Activated naive CD4-positive, alpha-beta T cell treated with anti-CD3 and anti-CD28 coated beads, Interleukin-2, amount 50 U/mL, for 72 hours (primary cell): ENCODE measurements at regions not wholly inside any gene's neighbourhood (a gene's known extent, or its start where the extent isn't known, plus 50 kb on each side); places are given as distances from the start of the nearest gene placed in this dataset.
A peak's percentile ranks its signal among the peaks of the same experiment; 100 is the strongest.
"Not testable (repeated sequence)": the region's sequence is repeated elsewhere in the genome, so short reads cannot be mapped to it uniquely, and the experiment has no call there.

Experiments
- ATAC-seq, 2 donors: fragments of 150-1000 bp; cut with Tn5 transposase; 2 replicates each; pipeline ENCODE4 v1.10.0; 2021; ENCODE audit warnings: mild to moderate bottlenecking in 2 of 2, moderate library complexity in 2 of 2
- DNase-seq, 2 donors: peaks; one replicate each; pipeline ENCODE4 v3.0.0; 2021 to 2022; ENCODE audit warnings: low spot score in 2 of 2
- H3K27ac Mint-ChIP-seq, 2 donors: one replicate each; pipeline ENCODE4 v1.8.0; 2022; ENCODE audit warnings: mild to moderate bottlenecking in 2 of 2, mixed read lengths in 2 of 2
- H3K36me3 Mint-ChIP-seq, 2 donors: one replicate each; pipeline ENCODE4 v1.8.0; 2022; ENCODE audit warnings: mixed read lengths in 2 of 2
- H3K9me3 Mint-ChIP-seq, 2 donors: one replicate each; pipeline ENCODE4 v1.8.0; 2022; ENCODE audit warnings: mixed read lengths in 2 of 2

DNA sequence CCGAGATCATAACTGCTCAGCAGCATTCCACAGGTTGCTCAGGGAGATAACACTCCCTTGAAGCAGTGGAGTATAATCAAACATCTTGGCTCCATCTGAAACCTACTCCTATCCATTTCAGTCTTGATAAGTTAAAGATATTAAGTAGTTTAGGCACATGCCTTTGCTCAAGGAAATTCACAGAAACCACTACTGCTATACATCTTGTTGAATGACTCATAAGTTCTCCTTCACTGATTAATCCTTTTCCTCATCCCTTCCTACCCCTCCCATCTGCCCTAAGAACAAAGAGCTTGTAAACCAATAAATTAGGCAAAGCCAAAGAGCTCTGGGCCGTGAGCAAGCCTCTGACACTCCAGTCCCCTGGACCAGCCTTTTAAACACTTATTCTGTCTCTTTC is 196.5 kb upstream of the SSTR1 start:
- not testable (repeated sequence) for DNase-seq, H3K27ac Mint-ChIP-seq, ATAC-seq
- Mint-ChIP-seq H3K36me3 (peaks cover 21 to 29% of the 10 kb centered on the region in 2 donors), H3K9me3 (peaks cover 27 to 29% of the 10 kb centered on the region in 2 donors)

DNA sequence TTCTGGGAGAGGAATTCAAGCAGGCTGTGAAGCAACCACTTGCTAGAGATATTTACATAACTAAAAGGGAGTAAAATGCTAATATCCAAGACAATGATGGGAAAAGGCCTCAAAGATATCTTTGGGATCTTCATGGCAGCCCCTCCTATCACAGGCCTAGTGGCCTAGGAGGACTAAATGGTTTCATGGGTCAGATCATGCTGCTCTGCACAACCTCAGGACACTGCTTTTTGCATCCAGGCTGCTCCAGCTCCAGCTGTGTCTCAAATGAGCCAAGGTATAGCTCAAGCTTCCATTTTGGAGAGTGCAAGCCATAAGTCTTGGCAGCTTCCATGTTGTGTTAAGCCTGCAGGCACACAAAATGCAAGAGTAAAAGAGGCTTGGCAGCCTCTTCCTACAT is 195.6 kb upstream of the SSTR1 start:
- Mint-ChIP-seq H3K9me3 (peaks cover 27 to 29% of the 10 kb centered on the region in 2 donors), H3K36me3 (peaks cover 21 to 34% of the 10 kb centered on the region in 2 donors), H3K27ac (no peak overlapping the region)
- ATAC-seq (no peak), DNase-seq (no peak)

DNA sequence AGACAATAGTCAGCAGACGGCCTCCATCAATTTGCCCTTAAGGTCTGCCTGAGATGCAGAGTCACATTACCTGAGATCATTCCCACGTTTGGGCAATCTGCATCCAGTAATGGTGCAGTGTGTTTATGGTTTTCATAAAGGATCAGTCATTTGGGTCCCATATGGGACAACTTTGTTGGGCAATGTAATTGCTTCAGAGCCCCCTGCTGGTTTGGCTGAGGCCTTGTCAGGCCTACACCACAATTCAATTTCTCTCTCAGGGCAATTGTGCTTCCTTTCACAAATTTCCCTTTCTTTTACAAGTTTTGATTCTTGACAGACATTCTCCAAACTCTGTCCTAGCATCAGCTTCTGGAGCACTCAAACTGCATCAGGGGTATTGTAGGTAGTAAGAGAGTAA is 191.2 kb upstream of the SSTR1 start:
- H3K9me3 Mint-ChIP-seq = peaks cover 18 to 20% of the 10 kb centered on the region in 2 donors
- H3K36me3 Mint-ChIP-seq = peaks cover 13 to 24% of the 10 kb centered on the region in 2 donors
- no peak overlapping the region for H3K27ac Mint-ChIP-seq
- no peak for DNase-seq
- no peak for ATAC-seq

DNA sequence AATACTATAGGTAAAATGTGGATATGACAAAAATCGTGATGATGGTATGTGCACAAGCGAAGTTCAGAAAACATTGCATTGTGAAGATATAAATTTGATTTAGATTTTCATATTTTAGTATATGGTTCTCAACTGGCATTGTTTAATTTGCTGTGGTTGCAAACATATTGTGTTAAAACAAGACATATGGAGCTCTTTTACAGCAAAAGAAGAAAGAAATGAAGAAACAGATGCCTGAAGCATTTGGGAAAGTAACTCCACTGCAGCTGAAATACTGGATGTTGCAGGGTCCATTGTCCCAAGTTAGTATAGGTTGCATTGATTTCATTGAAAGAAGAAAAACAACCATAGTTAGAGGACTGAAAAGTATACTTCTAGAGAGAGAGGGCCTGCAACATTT is 185.8 kb upstream of the SSTR1 start:
- Mint-ChIP-seq H3K36me3 (peaks cover 18 to 25% of the 10 kb centered on the region in 2 donors), H3K9me3 (peaks cover 26 to 27% of the 10 kb centered on the region in 2 donors)

DNA sequence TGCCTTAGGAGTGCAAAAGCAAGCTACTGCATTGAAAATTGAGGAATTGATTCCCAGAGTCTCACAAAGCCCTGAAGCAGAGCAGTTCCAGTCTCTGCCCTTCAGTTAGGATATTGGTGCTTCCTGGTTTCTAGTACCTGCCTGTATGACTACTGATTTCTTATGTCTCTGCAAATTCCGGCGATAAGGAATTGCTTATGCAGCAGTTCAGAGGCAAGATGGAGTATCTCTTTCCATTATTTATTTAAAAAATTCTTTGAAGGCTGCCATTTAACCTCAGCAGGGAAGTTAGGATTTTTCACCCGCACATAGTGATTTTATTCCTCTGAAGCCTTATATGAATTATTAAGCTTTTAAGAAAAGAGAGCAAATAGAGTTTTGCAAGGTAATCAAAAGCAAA is 184.9 kb upstream of the SSTR1 start:
- peaks cover 31 to 33% of the 10 kb centered on the region in 2 donors for H3K9me3 Mint-ChIP-seq
- DNase-seq = no peak
- no peak overlapping the region for H3K27ac Mint-ChIP-seq
- ATAC-seq = no peak
- H3K36me3 Mint-ChIP-seq = peaks cover 18 to 31% of the 10 kb centered on the region in 2 donors

More for the DNA sequence above, 185.8 kb upstream of the SSTR1 start:
- DNase-seq (no peak), ATAC-seq (no peak)
- no peak overlapping the region for H3K27ac Mint-ChIP-seq

DNA sequence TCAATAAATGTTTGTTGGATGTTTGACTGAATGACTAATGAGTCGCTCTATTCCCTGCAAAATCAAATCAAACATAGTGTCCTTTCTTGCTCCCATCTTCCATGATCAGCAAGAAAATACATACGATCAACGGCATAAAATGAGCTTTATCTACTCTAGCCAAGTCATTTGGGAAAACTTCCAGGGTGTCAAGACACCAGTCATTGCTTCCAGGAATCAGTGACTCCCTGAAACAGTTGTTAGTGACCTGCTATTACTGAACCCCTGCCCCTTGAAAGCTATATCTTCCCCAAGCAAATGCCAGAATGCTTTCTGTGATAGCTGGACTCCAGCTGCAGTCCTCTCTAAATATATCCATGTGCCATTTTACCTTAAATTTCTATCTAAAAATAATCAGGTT is 169.5 kb upstream of the SSTR1 start:
- ATAC-seq (no peak), DNase-seq (no peak)
- Mint-ChIP-seq H3K9me3 (peaks cover 5 to 17% of the 10 kb centered on the region in 2 donors), H3K27ac (no peak overlapping the region), H3K36me3 (no peaks in the 10 kb centered on the region)

DNA sequence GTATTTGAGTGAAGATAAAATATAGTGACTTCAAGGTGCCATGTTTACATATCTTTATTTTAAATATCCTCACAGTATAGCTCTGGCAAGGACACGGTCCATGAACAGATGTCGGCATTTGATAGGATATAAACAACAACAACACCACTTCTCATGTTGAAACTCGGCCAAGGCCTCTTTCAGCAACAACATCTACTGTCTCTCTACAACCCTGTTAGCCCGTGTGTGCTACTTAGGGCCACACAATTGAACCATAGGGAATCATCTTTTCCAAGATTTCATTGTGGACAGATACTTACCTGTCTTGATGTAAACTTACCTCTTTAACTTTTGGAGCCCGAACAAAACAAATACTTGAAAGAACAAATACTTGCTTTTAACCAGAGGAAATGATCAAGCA is 168.7 kb upstream of the SSTR1 start:
- H3K9me3 Mint-ChIP-seq = peaks cover 4 to 15% of the 10 kb centered on the region in 2 donors

DNA sequence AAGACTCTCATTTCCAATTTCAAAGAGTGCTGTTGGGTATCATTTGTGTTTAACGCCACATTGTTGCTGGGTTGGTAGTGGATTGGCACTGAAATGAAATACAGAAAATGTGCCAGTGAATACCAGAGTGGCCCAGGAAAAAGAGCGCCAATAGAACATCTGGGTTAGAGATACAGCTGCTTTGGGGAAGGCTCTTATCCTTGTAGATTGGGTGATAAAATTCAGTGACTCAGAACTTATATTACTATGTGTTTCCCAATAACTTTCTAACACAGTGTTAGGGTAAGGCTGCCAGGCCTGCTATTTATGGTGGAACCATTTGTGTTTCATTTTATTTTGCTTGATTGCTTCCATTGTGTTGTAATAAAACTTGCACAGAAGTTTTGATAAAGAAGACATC is 168.2 kb upstream of the SSTR1 start:
- DNase-seq (no peak), ATAC-seq (no peak)
- peaks cover 0 to 10% of the 10 kb centered on the region in 2 donors for H3K9me3 Mint-ChIP-seq
- H3K27ac Mint-ChIP-seq = no peak overlapping the region
- H3K36me3 Mint-ChIP-seq = no peaks in the 10 kb centered on the region

More for the DNA sequence above, 168.7 kb upstream of the SSTR1 start:
- no peaks in the 10 kb centered on the region for H3K36me3 Mint-ChIP-seq
- H3K27ac Mint-ChIP-seq = no peak overlapping the region
- no peak for ATAC-seq
- DNase-seq = no peak

DNA sequence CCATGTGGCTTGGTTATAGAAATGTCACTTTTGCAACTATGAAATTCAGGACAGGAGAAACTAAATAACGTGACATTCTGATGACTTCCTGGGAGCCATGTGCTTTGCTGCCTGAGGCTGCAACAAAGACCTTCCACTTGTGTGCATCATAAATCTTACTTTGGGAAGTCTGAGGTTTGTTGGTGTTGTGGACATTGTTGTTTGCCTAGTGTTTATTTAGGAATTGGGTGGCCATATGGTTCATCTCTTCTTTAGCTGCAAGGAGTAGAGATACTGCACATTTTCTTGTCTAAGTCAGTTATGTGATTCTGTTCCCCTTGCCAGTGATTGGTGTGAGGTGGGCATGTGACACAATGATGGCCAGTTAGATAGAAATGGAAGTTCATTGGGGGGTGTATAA is 167.3 kb upstream of the SSTR1 start:
- Mint-ChIP-seq H3K9me3 (peaks cover 0 to 5% of the 10 kb centered on the region in 2 donors), H3K27ac (no peak overlapping the region), H3K36me3 (no peaks in the 10 kb centered on the region)
- DNase-seq = no peak
- ATAC-seq = no peak

DNA sequence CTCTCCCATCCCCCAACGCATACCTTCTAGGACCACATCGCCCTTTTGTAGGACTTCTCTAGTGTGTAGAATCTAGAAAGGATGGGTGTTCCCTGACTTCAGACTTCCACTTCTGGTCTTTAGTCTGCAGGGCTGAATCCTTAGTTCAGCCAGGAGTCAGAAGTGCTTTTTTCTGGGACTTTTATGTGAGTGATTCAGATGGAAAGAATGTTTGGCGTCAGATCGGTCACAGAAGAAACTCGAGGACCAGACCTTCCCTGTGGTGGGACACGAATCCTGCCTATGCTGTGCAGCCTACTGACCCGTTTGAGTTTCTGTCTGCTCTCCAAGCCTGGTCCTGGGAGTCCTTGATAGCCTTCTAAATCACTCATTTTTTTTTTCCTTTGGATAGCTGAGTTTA is 165.4 kb upstream of the SSTR1 start:
- Mint-ChIP-seq H3K27ac (no peak overlapping the region), H3K36me3 (peaks cover 0 to 2% of the 10 kb centered on the region in 2 donors), H3K9me3 (peaks cover 0 to under 1% of the 10 kb centered on the region in 2 donors)
- DNase-seq = no peak
- no peak for ATAC-seq

DNA sequence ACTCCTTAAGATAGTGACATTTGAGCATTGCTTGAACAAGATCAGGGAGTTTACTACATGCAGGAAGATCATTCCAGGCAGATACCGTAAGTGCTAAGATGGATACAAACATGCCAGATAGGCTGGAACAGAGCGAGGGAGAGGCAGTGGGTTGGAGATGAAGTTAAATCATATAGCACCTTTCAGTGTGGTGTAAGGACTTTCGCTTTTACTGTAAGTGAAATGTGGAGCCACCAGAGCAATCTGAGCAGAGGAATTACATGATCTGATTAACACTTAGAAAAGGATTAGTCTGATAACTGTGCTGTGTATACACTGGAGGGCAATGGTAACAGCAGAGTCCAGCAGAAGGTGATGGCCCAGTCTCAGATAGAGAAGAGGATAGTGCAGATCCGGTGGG is 163.0 kb upstream of the SSTR1 start:
- H3K9me3 Mint-ChIP-seq = peaks cover 12 to 15% of the 10 kb centered on the region in 2 donors
- ATAC-seq = peak; percentile 59 to 95
- DNase-seq = no peak
- no peak overlapping the region for H3K27ac Mint-ChIP-seq
- peaks cover 0 to 21% of the 10 kb centered on the region in 2 donors for H3K36me3 Mint-ChIP-seq

DNA sequence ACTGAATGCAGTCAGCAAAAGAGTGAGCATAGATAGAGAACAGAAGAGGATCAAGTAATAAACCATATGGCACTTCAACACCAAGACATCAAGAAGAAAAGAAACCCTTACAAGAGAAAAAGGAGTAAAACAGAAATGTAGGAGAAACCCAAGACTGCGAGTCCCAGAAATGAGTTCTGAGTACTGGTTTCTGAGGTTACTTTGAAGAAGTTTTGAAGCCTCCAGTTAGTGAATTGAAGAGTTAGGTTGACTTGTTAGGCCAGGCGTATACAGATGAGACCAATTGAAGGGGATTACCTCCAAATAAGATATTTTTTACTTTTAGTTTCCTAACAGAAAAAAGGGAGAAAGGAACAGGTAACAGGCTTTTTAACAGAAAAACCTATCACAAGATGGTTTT is 162.2 kb upstream of the SSTR1 start:
- H3K9me3 Mint-ChIP-seq = peaks cover 12 to 15% of the 10 kb centered on the region in 2 donors
- DNase-seq = no peak
- peaks cover 0 to 21% of the 10 kb centered on the region in 2 donors for H3K36me3 Mint-ChIP-seq
- peak; percentile 34 to 69 for ATAC-seq
- H3K27ac Mint-ChIP-seq = no peak overlapping the region

DNA sequence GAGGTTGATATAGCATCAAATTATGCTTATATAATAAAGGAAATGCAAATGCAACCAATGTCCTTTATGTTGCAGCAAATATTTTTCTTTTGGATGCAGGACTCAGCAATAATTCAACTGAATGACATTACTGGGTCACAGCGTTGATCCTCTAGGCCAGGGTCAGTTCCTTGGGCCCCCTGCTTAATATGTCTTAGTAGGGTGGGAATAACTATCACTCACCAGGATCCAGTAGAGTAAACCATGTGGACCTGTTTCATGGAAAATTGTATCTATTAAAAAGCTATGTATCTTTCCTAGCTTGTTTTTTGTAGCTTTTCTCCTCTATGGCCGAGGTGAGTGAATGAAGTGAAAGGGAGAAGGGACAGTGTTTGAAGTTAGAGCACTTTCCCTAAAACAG is 161.5 kb upstream of the SSTR1 start:
- ATAC-seq = no peak
- DNase-seq = no peak
- peaks cover 0 to 21% of the 10 kb centered on the region in 2 donors for H3K36me3 Mint-ChIP-seq
- peaks cover 13 to 16% of the 10 kb centered on the region in 2 donors for H3K9me3 Mint-ChIP-seq
- H3K27ac Mint-ChIP-seq = no peak overlapping the region

DNA sequence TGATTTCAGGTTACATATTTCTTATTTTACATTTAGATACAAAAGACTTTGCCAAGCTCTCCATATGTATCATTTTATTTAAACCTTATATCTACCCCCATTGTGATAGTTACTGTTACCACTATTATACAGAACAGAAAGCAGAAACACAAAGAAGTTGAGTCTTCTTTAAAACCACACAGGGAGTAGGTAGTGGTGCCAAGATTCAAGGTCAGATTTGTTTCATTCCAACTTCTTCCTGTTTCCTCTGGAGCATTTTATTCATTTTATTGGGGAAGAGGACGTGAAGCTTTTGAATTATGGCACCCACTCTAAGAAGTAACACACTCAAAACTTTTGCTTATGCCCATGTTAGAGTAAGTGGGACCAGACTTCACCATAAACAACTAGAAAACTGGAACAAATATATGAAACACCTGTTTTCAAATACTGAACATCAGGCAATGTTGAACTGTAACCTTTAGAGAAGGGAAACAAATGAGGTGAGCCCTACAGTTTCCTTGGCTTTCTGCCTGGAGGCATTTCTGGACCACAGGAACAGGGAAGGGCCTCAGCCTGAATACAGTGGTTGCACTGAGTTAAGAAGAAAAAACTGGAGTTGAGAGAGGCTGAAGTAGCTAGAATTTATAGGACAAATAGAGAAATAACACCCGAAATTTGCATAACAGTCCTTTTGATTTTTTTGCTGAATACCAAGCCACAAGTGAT is 160.4 kb upstream of the SSTR1 start:
- Mint-ChIP-seq H3K27ac (no peak overlapping the region), H3K9me3 (peaks cover 17 to 18% of the 10 kb centered on the region in 2 donors), H3K36me3 (peaks cover 0 to 21% of the 10 kb centered on the region in 2 donors)
- DNase-seq (no peak), ATAC-seq (no peak)

DNA sequence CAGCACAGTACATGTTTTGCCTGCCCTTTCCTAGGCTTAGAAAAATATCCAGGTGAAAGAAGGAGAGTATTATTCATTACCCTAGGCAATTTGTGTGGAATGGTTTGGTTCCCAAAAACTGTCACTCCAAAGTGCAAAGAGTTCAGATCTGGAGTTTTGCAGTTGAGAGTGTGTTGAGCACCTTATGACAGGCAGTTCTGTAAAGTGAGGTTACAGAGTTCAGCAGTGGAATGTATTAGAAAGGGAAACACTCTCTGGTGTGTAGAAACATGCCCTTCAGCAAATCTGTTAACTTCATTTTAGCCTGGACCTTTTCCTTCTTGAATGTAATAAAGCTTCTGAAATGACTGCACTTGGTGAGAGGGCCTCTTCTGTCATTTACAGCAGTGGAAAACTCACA is 154.0 kb upstream of the SSTR1 start:
- Mint-ChIP-seq H3K27ac (no peak overlapping the region), H3K9me3 (peaks cover 10 to 12% of the 10 kb centered on the region in 2 donors), H3K36me3 (peaks cover 0 to 6% of the 10 kb centered on the region in 2 donors)
- DNase-seq (no peak), ATAC-seq (no peak)

DNA sequence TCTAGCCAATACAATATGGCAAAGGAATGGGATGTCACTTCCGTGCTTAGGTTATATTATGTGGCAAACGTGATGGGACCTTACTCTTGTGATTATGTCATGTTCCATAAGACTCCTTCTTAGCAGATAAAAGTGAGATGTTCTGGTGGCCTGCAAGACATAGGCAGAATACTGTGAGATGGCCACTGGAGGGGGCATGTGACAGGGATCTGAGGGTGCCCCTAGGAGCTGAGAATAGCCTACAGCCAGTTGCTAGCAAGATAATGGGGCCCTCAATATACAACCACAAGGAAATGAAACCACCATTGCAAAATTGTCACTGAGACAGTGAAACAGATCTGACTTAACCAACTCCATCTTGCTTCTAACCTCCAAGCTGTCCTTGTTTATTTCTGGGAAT is 151.4 kb upstream of the SSTR1 start:
- no peak for DNase-seq
- no peak for ATAC-seq
- Mint-ChIP-seq H3K27ac (no peak overlapping the region), H3K36me3 (peaks cover 0 to 1% of the 10 kb centered on the region in 2 donors), H3K9me3 (peaks cover under 1 to 9% of the 10 kb centered on the region in 2 donors)

DNA sequence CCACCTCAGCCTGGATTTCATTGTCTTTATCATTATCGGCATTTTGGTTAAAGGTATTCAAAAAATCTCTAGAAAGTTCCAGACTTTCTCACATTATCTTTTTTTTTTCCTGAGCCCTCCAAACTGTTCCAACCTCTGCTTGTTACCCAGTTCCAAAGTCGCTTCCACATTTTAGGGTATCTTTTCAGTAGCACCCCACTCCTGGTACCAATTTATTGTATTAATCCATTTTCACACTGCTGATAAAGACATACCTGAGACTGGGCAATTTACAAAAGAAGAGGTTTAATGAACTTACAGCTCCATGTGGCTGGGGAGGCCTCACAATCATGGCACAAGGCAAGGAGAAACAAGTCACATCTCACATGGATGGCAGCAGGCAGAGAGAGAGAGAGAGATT is 145.5 kb upstream of the SSTR1 start:
- not testable (repeated sequence) for ATAC-seq, DNase-seq, H3K27ac Mint-ChIP-seq
- Mint-ChIP-seq H3K36me3 (peaks cover 15 to 17% of the 10 kb centered on the region in 2 donors), H3K9me3 (peaks cover 8 to 14% of the 10 kb centered on the region in 2 donors)

DNA sequence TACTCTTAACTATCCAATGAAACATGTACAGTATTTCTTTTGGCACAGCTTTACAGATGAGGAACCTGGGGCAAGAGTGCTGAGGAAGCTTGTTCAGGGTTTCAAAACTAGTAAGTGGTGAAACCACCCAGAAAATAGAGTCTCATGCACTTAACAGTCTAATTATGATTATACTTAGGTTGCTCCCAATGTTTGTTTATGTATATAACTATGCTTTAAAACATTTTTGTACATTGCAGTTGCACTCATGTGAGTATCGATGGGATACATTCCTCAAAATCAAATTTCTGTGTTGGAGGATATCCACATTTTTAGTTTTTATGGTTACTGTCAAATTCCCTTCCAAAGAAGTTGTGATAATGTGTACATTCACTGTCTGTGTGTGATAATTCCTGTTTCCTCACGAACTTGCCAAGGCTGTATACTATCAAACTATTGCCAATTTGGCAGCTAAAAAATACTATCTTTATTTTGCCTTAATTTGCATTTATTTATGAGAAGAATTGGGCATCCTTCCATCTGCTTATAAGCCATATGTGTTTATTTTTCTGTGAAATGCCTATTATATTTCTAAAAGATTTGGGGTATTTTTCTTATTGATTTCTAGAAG is 143.9 kb upstream of the SSTR1 start:
- DNase-seq (no peak), ATAC-seq (no peak)
- H3K27ac Mint-ChIP-seq = no peak overlapping the region

More for the DNA sequence above, 143.9 kb upstream of the SSTR1 start:
- peaks cover 15 to 17% of the 10 kb centered on the region in 2 donors for H3K36me3 Mint-ChIP-seq
- H3K9me3 Mint-ChIP-seq = peaks cover 8 to 14% of the 10 kb centered on the region in 2 donors
